Calu3 (cell line): ENCODE measurements at regions not wholly inside any gene's neighbourhood (a gene's known extent, or its start where the extent isn't known, plus 50 kb on each side); places are given as distances from the start of the nearest gene placed in this dataset.

Experiments
- BruUV-seq: library from RNA; stranded (reverse); fragments of 400-500 nt; replicated peaks from 2 replicates; lab custom pipeline; 2021; lab: Mats Ljungman, UMichigan
- CTCF ChIA-PET: fragments of 300-600 bp; sonication (Branson Sonifier 250); formaldehyde crosslinking; loops from one replicate; lab custom pipeline; 2022; ENCODE audit warnings: antibody characterized with exemption; lab: Charles Lee
- DNase-seq: peaks from one replicate; pipeline ENCODE4 v3.0.0; 2022
- H3K27ac Mint-ChIP-seq: one replicate; pipeline ENCODE4 v1.8.0; 2022; ENCODE audit warnings: mixed read lengths; ENCODE audit not compliant: unreplicated experiment
- H3K27me3 Mint-ChIP-seq: one replicate; pipeline ENCODE4 v1.8.0; 2022; ENCODE audit warnings: mixed read lengths; ENCODE audit not compliant: unreplicated experiment
- H3K36me3 Mint-ChIP-seq: one replicate; pipeline ENCODE4 v1.8.0; 2022; ENCODE audit warnings: mild to moderate bottlenecking, moderate library complexity, mixed read lengths; ENCODE audit not compliant: insufficient read depth, unreplicated experiment
- H3K4me1 Mint-ChIP-seq: one replicate; pipeline ENCODE4 v1.8.0; 2022; ENCODE audit warnings: mild to moderate bottlenecking, low read depth, mixed read lengths; ENCODE audit not compliant: unreplicated experiment
- H3K4me3 Mint-ChIP-seq: one replicate; pipeline ENCODE4 v1.8.0; 2022; ENCODE audit warnings: mild to moderate bottlenecking, low read depth, moderate library complexity, mixed read lengths; ENCODE audit not compliant: unreplicated experiment
- H3K9me3 Mint-ChIP-seq: one replicate; pipeline ENCODE4 v1.8.0; 2022; ENCODE audit warnings: low read depth, mixed read lengths; ENCODE audit not compliant: unreplicated experiment
- intact Hi-C: fragments of 100-400 bp; cut with micrococcal nuclease; formaldehyde crosslinking; loops from one replicate; pipeline ENCODE4 v1.10.0; 2022; ENCODE audit not compliant: unreplicated experiment
- TF ChIP-seq, protein P1 (sequence below): fragments of 200-600 bp; IDR thresholded peaks from one replicate; pipeline ENCODE4 v1.8.0; 2022; ENCODE audit warnings: antibody characterized with exemption; ENCODE audit not compliant: unreplicated experiment

DNA sequence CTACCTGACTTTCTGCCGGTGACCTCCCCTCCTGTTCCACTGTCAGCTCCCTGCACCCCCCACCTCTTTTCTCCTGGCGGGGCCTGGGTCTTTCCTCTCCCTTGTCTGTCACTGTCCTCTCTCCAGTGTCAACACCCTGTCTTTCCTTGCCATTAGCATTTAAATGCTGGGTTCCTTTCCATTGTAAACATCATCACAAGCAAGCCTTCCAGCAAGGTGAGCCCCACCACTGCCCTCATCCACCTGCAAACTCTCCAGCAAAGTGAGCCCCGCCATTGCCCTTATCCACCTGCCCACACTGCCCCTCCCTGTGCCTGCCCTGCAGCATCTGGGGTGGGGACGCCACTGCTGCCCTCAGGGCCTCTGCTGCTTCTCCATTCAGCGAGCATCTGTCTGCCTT lies 195.0 kb downstream of the ENGASE start:
- no peak for DNase-seq
- TF ChIP-seq, protein P1, sequence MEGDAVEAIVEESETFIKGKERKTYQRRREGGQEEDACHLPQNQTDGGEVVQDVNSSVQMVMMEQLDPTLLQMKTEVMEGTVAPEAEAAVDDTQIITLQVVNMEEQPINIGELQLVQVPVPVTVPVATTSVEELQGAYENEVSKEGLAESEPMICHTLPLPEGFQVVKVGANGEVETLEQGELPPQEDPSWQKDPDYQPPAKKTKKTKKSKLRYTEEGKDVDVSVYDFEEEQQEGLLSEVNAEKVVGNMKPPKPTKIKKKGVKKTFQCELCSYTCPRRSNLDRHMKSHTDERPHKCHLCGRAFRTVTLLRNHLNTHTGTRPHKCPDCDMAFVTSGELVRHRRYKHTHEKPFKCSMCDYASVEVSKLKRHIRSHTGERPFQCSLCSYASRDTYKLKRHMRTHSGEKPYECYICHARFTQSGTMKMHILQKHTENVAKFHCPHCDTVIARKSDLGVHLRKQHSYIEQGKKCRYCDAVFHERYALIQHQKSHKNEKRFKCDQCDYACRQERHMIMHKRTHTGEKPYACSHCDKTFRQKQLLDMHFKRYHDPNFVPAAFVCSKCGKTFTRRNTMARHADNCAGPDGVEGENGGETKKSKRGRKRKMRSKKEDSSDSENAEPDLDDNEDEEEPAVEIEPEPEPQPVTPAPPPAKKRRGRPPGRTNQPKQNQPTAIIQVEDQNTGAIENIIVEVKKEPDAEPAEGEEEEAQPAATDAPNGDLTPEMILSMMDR, result no peak
- no peak overlapping the region for H3K4me3 Mint-ChIP-seq
- H3K27me3 Mint-ChIP-seq, result peaks cover 100% of the 10 kb centered on the region
- H3K4me1 Mint-ChIP-seq, result peaks cover 12% of the 10 kb centered on the region
- CTCF ChIA-PET, result no interaction called here
- BruUV-seq, result no TSS peak
- peaks cover 8% of the 10 kb centered on the region for H3K36me3 Mint-ChIP-seq
- intact Hi-C loops, result no loop called here
- no peak overlapping the region for H3K27ac Mint-ChIP-seq
- no peaks in the 10 kb centered on the region for H3K9me3 Mint-ChIP-seq

GRCh38 chr17:79263191-79263590 lies 188.6 kb downstream of the ENGASE start:
- no peak for DNase-seq
- CTCF ChIA-PET, result no interaction called here
- intact Hi-C loops, result no loop called here
- no TSS peak for BruUV-seq
- H3K27ac Mint-ChIP-seq, result no peak overlapping the region
- peaks cover 5% of the 10 kb centered on the region for H3K36me3 Mint-ChIP-seq
- no peak overlapping the region for H3K4me3 Mint-ChIP-seq
- peaks cover 99% of the 10 kb centered on the region for H3K27me3 Mint-ChIP-seq
- TF ChIP-seq, protein P1, result no peak
- H3K9me3 Mint-ChIP-seq, result no peaks in the 10 kb centered on the region
- H3K4me1 Mint-ChIP-seq, result no peaks in the 10 kb centered on the region

DNA sequence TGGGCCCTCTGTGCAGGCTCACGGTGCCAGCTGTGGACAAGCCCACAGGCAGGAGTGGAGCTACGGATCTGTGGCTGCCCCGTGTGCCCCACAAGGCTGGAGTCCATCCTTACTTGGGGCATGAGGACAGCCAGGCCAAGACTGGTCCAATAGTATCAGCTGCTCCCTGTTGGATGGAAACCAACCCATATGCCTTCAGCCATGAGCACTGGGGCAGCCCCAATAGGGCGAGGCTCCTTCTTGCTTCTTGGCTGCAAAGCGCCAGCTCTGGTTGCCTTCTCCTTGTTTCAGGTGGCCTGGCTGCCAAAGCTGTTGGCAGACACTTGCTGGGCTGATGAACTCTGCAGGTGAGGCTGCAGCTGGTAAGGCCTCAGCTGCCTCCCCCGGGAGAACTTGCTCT lies 188.0 kb downstream of the ENGASE start:
- Mint-ChIP-seq H3K27me3 (peaks cover 99% of the 10 kb centered on the region), H3K4me3 (no peak overlapping the region), H3K4me1 (no peaks in the 10 kb centered on the region), H3K9me3 (no peaks in the 10 kb centered on the region), H3K27ac (no peak overlapping the region), H3K36me3 (peaks cover 5% of the 10 kb centered on the region)
- intact Hi-C loops, result no loop called here
- no TSS peak for BruUV-seq
- CTCF ChIA-PET, result no interaction called here
- TF ChIP-seq, protein P1, result no peak
- no peak for DNase-seq

DNA sequence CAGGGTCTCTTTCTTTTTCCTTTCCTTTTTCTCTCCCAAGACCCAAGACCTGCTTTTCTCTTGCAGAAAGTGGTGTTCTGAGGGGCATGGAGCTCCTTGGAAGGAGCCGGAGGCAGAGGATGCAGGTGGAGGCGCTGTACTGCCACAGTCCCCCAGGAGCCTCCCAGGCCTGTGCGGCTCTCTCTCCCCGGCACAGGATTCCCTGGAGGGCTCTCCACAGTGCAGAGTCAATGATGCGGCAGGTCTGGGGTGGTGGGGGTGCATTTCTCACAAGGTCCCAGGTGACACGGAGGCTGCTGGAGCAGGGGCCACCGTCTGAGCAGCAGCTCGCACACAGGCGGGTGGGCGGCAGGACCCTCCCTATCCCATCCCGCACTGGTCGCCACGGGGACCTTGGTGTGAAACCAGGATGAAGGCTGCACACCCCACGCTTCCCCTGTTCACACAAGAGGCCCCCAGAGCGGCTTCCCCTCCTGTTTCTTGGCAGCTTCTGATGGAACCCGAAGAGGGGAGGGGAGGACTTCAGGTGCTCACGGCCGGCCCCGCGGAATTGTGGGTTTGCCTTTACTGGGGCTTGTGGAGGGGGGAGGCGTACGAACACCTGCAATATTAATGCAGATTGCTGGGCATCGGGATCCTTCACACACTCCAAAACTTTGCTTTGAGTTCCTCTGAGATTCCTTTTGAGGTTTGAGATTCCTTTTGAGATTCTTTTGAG lies 186.9 kb downstream of the ENGASE start:
- TF ChIP-seq, protein P1, result no peak
- no peak for DNase-seq
- Mint-ChIP-seq H3K27ac (no peak overlapping the region), H3K27me3 (peaks cover 99% of the 10 kb centered on the region), H3K4me3 (no peak overlapping the region), H3K36me3 (peaks cover 5% of the 10 kb centered on the region), H3K4me1 (no peaks in the 10 kb centered on the region), H3K9me3 (no peaks in the 10 kb centered on the region)
- intact Hi-C loops, result no loop called here
- BruUV-seq, result no TSS peak
- CTCF ChIA-PET, result no interaction called here
